AG04450 (cell line): ENCODE measurements at regions not wholly inside any gene's neighbourhood (a gene's known extent, or its start where the extent isn't known, plus 50 kb on each side); places are given as distances from the start of the nearest gene placed in this dataset.

Source experiments
- CTCF ChIA-PET: fragments of 300-600, 350-600 bp; formaldehyde crosslinking; extraction: SDS; loops from one replicate; lab custom pipeline; 2022; ENCODE audit warnings: antibody characterized with exemption, inconsistent platforms; lab: Charles Lee
- POLR2A ChIA-PET: fragments of 350-600 bp; formaldehyde crosslinking; extraction: SDS; loops from one replicate; lab custom pipeline; 2021; ENCODE audit warnings: antibody characterized with exemption, inconsistent platforms; lab: Yijun Ruan, JAX
- DNase-seq: peaks from one replicate; pipeline ENCODE4 v3.0.0-alpha.2; 2011; ENCODE audit warnings: low read depth, low spot score
- H3K27ac ChIP-seq: one replicate; pipeline ENCODE4 v1.5.1; 2012; ENCODE audit warnings: low read depth, low read length, control low read depth
- H3K27me3 ChIP-seq: one replicate; pipeline ENCODE4 v1.6.0; 2012; ENCODE audit warnings: low read length; ENCODE audit not compliant: control insufficient read depth, insufficient read depth
- H3K4me3 ChIP-seq: 2 replicates; pipeline ENCODE4 v1.5.1; 2011; ENCODE audit warnings: mild to moderate bottlenecking, low read depth, low read length, control low read depth
- H3K9me3 ChIP-seq: 2 replicates; pipeline ENCODE4 v1.5.1; 2012; ENCODE audit warnings: low read length; ENCODE audit not compliant: control insufficient read depth, insufficient read depth
- TF ChIP-seq, protein P1 (sequence below): IDR thresholded peaks from 2 replicates; pipeline ENCODE4 v1.5.1; 2011; ENCODE audit warnings: low read depth, low read length, control low read depth, inconsistent platforms

- Histone ChIP-seq H3K9me3 (no peaks in the 10 kb centered on the region; the same call in 1 of the 2 replicates), H3K27ac (no peak overlapping the region), H3K27me3 (no peaks in the 10 kb centered on the region), H3K4me3 (no peak overlapping the region)
- ChIA-PET POLR2A (no interaction called here), CTCF (no interaction called here)
- TF ChIP-seq, protein P1, sequence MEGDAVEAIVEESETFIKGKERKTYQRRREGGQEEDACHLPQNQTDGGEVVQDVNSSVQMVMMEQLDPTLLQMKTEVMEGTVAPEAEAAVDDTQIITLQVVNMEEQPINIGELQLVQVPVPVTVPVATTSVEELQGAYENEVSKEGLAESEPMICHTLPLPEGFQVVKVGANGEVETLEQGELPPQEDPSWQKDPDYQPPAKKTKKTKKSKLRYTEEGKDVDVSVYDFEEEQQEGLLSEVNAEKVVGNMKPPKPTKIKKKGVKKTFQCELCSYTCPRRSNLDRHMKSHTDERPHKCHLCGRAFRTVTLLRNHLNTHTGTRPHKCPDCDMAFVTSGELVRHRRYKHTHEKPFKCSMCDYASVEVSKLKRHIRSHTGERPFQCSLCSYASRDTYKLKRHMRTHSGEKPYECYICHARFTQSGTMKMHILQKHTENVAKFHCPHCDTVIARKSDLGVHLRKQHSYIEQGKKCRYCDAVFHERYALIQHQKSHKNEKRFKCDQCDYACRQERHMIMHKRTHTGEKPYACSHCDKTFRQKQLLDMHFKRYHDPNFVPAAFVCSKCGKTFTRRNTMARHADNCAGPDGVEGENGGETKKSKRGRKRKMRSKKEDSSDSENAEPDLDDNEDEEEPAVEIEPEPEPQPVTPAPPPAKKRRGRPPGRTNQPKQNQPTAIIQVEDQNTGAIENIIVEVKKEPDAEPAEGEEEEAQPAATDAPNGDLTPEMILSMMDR = no peak
- no peak for DNase-seq
Measured at GRCh38 chr1:239678181-239678580, 291.8 kb downstream of the CHRM3 start.

DNA sequence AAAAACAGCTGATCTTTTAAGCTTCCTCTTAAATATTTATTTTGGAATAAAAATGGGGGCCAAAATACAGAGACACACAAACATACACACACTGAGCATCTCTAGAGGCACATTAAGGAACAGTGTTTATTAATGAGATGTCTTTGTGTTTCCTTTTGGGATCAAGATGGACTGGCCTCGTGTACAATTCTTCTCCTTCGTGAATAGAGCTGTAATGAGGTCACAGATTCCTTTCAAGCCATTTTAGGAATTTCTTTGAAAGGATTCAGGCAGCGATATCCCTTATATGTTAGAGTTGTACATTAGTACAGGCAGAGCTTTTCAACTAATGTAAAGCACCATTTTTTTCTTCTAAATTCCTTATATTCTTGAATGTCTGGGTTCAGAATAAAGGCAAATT lies 295.7 kb downstream of the CHRM3 start:
- Histone ChIP-seq H3K27me3 (no peaks in the 10 kb centered on the region), H3K4me3 (no peak overlapping the region), H3K9me3 (no peaks in the 10 kb centered on the region), H3K27ac (no peak overlapping the region)
- ChIA-PET POLR2A (no interaction called here), CTCF (no interaction called here)
- no peak for DNase-seq
- TF ChIP-seq, protein P1 = no peak

- no peaks in the 10 kb centered on the region for H3K27me3 ChIP-seq
- DNase-seq = no peak
- TF ChIP-seq, protein P1 = no peak
- no peak overlapping the region for H3K4me3 ChIP-seq
- H3K27ac ChIP-seq = no peak overlapping the region
- no peaks in the 10 kb centered on the region for H3K9me3 ChIP-seq
- POLR2A ChIA-PET = no interaction called here
- CTCF ChIA-PET = no interaction called here
Measured at GRCh38 chr1:239682960-239683359, 296.6 kb downstream of the CHRM3 start.

- no peaks in the 10 kb centered on the region for H3K27me3 ChIP-seq
- H3K4me3 ChIP-seq = no peak overlapping the region
- ChIA-PET CTCF (no interaction called here), POLR2A (no interaction called here)
- peaks cover 3% of the 10 kb centered on the region; the same call in 1 of the 2 replicates for H3K9me3 ChIP-seq
- no peak for DNase-seq
- no peak overlapping the region for H3K27ac ChIP-seq
- TF ChIP-seq, protein P1 = no peak
Measured at GRCh38 chr1:239686386-239686785, 300.0 kb downstream of the CHRM3 start.

GRCh38 chr1:239696317-239696716 lies 309.9 kb downstream of the CHRM3 start:
- DNase-seq = no peak
- TF ChIP-seq, protein P1 = no peak
- ChIA-PET CTCF (no interaction called here), POLR2A (no interaction called here)
- Histone ChIP-seq H3K4me3 (no peak overlapping the region), H3K9me3 (0 out of 2 replicates have a peak, but pooled peaks cover 3% of the 10 kb centered on the region), H3K27ac (no peak overlapping the region), H3K27me3 (no peaks in the 10 kb centered on the region)
